PC-3 (cell line): ENCODE measurements at regions not wholly inside any gene's neighbourhood (a gene's known extent, or its start where the extent isn't known, plus 50 kb on each side); places are given as distances from the start of the nearest gene placed in this dataset.

Experiments
- ATAC-seq: fragments of 200-7000 bp; cut with Tn5 transposase; 2 replicates; pipeline ENCODE4 v1.9.1; 2020; ENCODE audit warnings: mild to moderate bottlenecking, moderate library complexity
- BruUV-seq: library from RNA; stranded (reverse); fragments of 400-500 nt; replicated peaks from 2 replicates; lab custom pipeline; 2021; lab: Mats Ljungman, UMichigan
- CTCF ChIA-PET: fragments of 300-600 bp; sonication (Branson Sonifier 250); formaldehyde crosslinking; loops from one replicate; lab custom pipeline; 2022; ENCODE audit warnings: antibody characterized with exemption; lab: Charles Lee
- POLR2A ChIA-PET: fragments of 300-600 bp; sonication (Branson Sonifier 250); formaldehyde crosslinking; loops from one replicate; lab custom pipeline; 2022; ENCODE audit warnings: antibody characterized with exemption; ENCODE audit not compliant: unreplicated experiment; lab: Charles Lee
- DNase-seq: peaks from one replicate; pipeline ENCODE4 v3.0.0-alpha.2; 2015
- H2AFZ ChIP-seq: fragments of 300-600 bp; sonication (generic); 2 replicates; pipeline ENCODE4 v1.6.0; 2016; ENCODE audit warnings: antibody characterized with exemption, low read length
- H3F3A ChIP-seq: fragments of 300-600 bp; sonication (generic); one replicate; pipeline ENCODE4 v1.6.0; 2017; ENCODE audit warnings: antibody characterized with exemption, low read length, control low read depth, mild to moderate bottlenecking; ENCODE audit not compliant: unreplicated experiment
- H3K27ac ChIP-seq: fragments of 300-600 bp; sonication (generic); 2 replicates; pipeline ENCODE4 v1.5.1; 2016; ENCODE audit warnings: mild to moderate bottlenecking, low read length
- H3K27me3 ChIP-seq: fragments of 300-600 bp; sonication (generic); 2 replicates; pipeline ENCODE4 v1.6.1; 2016; ENCODE audit warnings: low read length, mixed read lengths
- H3K36me3 ChIP-seq: fragments of 300-600 bp; sonication (generic); 2 replicates; pipeline ENCODE4 v1.6.1; 2016; ENCODE audit warnings: low read depth, mixed run types, low read length, mixed read lengths
- H3K4me1 ChIP-seq: fragments of 300-600 bp; sonication (generic); 2 replicates; pipeline ENCODE4 v1.5.1; 2016; ENCODE audit warnings: low read length; ENCODE audit not compliant: insufficient read depth
- H3K4me2 ChIP-seq: fragments of 300-600 bp; sonication (generic); 2 replicates; pipeline ENCODE4 v1.6.0; 2016; ENCODE audit warnings: low read length
- H3K4me3 ChIP-seq: fragments of 300-600 bp; sonication (generic); 2 replicates; pipeline ENCODE4 v1.5.1; 2016; ENCODE audit warnings: mild to moderate bottlenecking, low read length, mixed read lengths
- H3K79me2 ChIP-seq: fragments of 300-600 bp; sonication (generic); 2 replicates; pipeline ENCODE4 v1.6.1; 2017; ENCODE audit warnings: low read length, mixed read lengths
- H3K9ac ChIP-seq: fragments of 300-600 bp; sonication (generic); 2 replicates; pipeline ENCODE4 v1.6.0; 2016; ENCODE audit warnings: mild to moderate bottlenecking, low read length
- H3K9me2 ChIP-seq: fragments of 300-600 bp; sonication (generic); replicated peaks from 2 replicates; pipeline ENCODE4 v1.6.1; 2016; ENCODE audit warnings: mixed run types, low read length, mixed read lengths
- H3K9me3 ChIP-seq: fragments of 300-600 bp; sonication (generic); 2 replicates; pipeline ENCODE4 v1.6.1; 2016; ENCODE audit warnings: low read length, mixed read lengths
- H4K20me1 ChIP-seq: fragments of 300-600 bp; sonication (generic); 2 replicates; pipeline ENCODE4 v1.6.1; 2016; ENCODE audit warnings: low read length, mixed read lengths
- CTCF ChIP-seq: fragments of 300-600 bp; sonication (generic); conservative IDR thresholded peaks from 2 replicates; pipeline ENCODE4 v1.5.1; 2017; ENCODE audit warnings: antibody characterized with exemption, low read depth, mild to moderate bottlenecking, low read length
- EZH2 ChIP-seq: fragments of 300-600 bp; sonication (generic); IDR thresholded peaks from one replicate; pipeline ENCODE4 v1.6.1; 2017; ENCODE audit warnings: antibody characterized with exemption, mild to moderate bottlenecking, low read length; ENCODE audit not compliant: unreplicated experiment
- EZH2phosphoT487 ChIP-seq: fragments of 300-600 bp; sonication (generic); IDR thresholded peaks from 2 replicates; pipeline ENCODE4 v1.6.1; 2018; ENCODE audit warnings: mild to moderate bottlenecking, antibody characterized with exemption, low read length, borderline replicate concordance
- intact Hi-C: fragments of 100-400 bp; cut with micrococcal nuclease; formaldehyde crosslinking; loops from 2 replicates; pipeline ENCODE4 v1.9.0; 2023

GRCh38 chr12:4178424-4179170 lies 95.0 kb upstream of the CCND2 start:
- no peaks in the 10 kb centered on the region for H4K20me1 ChIP-seq
- H3K9ac ChIP-seq, result no peak overlapping the region
- H3F3A ChIP-seq, result no peaks in the 10 kb centered on the region
- intact Hi-C loops, result no loop called here
- no peaks in the 10 kb centered on the region for H3K9me3 ChIP-seq
- no peak overlapping the region for H3K4me3 ChIP-seq
- H3K27me3 ChIP-seq, result no peaks in the 10 kb centered on the region
- TF ChIP-seq EZH2phosphoT487, result no peak
- no peak overlapping the region for H3K4me2 ChIP-seq
- H3K9me2 ChIP-seq, result no peaks in the 10 kb centered on the region
- H3K4me1 ChIP-seq, result no peaks in the 10 kb centered on the region
- H3K79me2 ChIP-seq, result no peaks in the 10 kb centered on the region
- no TSS peak for BruUV-seq
- no peak overlapping the region for H2AFZ ChIP-seq
- H3K27ac ChIP-seq, result no peak overlapping the region
- ATAC-seq (no peak), DNase-seq (no peak)
- ChIA-PET CTCF (no interaction called here), POLR2A (no interaction called here)
- no peaks in the 10 kb centered on the region for H3K36me3 ChIP-seq

- H3K4me2 ChIP-seq, result no peak overlapping the region
- ChIA-PET CTCF (no interaction called here), POLR2A (no interaction called here)
- no peaks in the 10 kb centered on the region for H3F3A ChIP-seq
- no peak overlapping the region for H3K4me3 ChIP-seq
- no peak overlapping the region for H3K9ac ChIP-seq
- no TSS peak for BruUV-seq
- H3K9me2 ChIP-seq, result no peaks in the 10 kb centered on the region
- no peaks in the 10 kb centered on the region for H3K9me3 ChIP-seq
- H3K27me3 ChIP-seq, result no peaks in the 10 kb centered on the region
- H2AFZ ChIP-seq, result no peak overlapping the region
- no peaks in the 10 kb centered on the region for H3K79me2 ChIP-seq
- DNase-seq, result no peak
- H4K20me1 ChIP-seq, result no peaks in the 10 kb centered on the region
- no peak overlapping the region for H3K27ac ChIP-seq
- intact Hi-C loops, result no loop called here
- no peak for ATAC-seq
- no peaks in the 10 kb centered on the region for H3K36me3 ChIP-seq
- no peaks in the 10 kb centered on the region for H3K4me1 ChIP-seq
- TF ChIP-seq CTCF, result no peak
- no peak for TF ChIP-seq EZH2phosphoT487
- TF ChIP-seq EZH2, result no peak
Observed at GRCh38 chr12:4177262-4177661, 96.3 kb upstream of the CCND2 start.

- CTCF ChIA-PET, result no interaction called here
- H3K9ac ChIP-seq, result no peak overlapping the region
- intact Hi-C loops, result no loop called here
- H3K4me1 ChIP-seq, result no peaks in the 10 kb centered on the region
- H3K9me2 ChIP-seq, result no peaks in the 10 kb centered on the region
- POLR2A ChIA-PET, result no interaction called here
- H3K4me2 ChIP-seq, result no peak overlapping the region
- no peak overlapping the region for H2AFZ ChIP-seq
- TF ChIP-seq CTCF (no peak), EZH2 (no peak), EZH2phosphoT487 (no peak)
- no peak overlapping the region for H3K27ac ChIP-seq
- ATAC-seq (no peak), DNase-seq (no peak)
- no peaks in the 10 kb centered on the region for H3K79me2 ChIP-seq
- no TSS peak for BruUV-seq
- no peaks in the 10 kb centered on the region for H4K20me1 ChIP-seq
- H3K4me3 ChIP-seq, result no peak overlapping the region
- H3K9me3 ChIP-seq, result no peaks in the 10 kb centered on the region
- H3K36me3 ChIP-seq, result no peaks in the 10 kb centered on the region
- no peaks in the 10 kb centered on the region for H3F3A ChIP-seq
- no peaks in the 10 kb centered on the region for H3K27me3 ChIP-seq
Observed at GRCh38 chr12:4176168-4176567, 97.4 kb upstream of the CCND2 start.
